H9 (cell line): ENCODE measurements at regions not wholly inside any gene's neighbourhood (a gene's known extent, or its start where the extent isn't known, plus 50 kb on each side); places are given as distances from the start of the nearest gene placed in this dataset.

ENCODE experiments used
- DNase-seq: peaks from one replicate; pipeline ENCODE4 v3.0.0-alpha.2; 2017
- H2AFZ ChIP-seq: one replicate; pipeline ENCODE4 v1.6.1; 2013; ENCODE audit warnings: mild to moderate bottlenecking, low read length, control low read depth, moderate library complexity
- H2AK5ac ChIP-seq: 2 replicates; pipeline ENCODE4 v1.6.1; 2013; ENCODE audit warnings: low read length, control low read depth, mixed read lengths; ENCODE audit not compliant: insufficient read length
- H2BK120ac ChIP-seq: one replicate; pipeline ENCODE4 v1.6.1; 2013; ENCODE audit warnings: low read depth, mild to moderate bottlenecking, low read length, control low read depth, inconsistent platforms; ENCODE audit not compliant: poor library complexity, severe bottlenecking
- H2BK12ac ChIP-seq: 2 replicates; pipeline ENCODE4 v1.6.1; 2013; ENCODE audit warnings: low read length, control low read depth, mixed read lengths, low read depth; ENCODE audit not compliant: insufficient read length
- H2BK15ac ChIP-seq: 2 replicates; pipeline ENCODE4 v1.6.1; 2013; ENCODE audit warnings: low read depth, low read length, control low read depth
- H2BK20ac ChIP-seq: one replicate; pipeline ENCODE4 v1.6.1; 2013; ENCODE audit warnings: low read depth, mild to moderate bottlenecking, low read length, control low read depth, inconsistent platforms; ENCODE audit not compliant: poor library complexity, severe bottlenecking
- H2BK5ac ChIP-seq: 2 replicates; pipeline ENCODE4 v1.6.1; 2013; ENCODE audit warnings: low read length, control low read depth, mixed read lengths; ENCODE audit not compliant: insufficient read length
- H3K14ac ChIP-seq: 2 replicates; pipeline ENCODE4 v1.6.1; 2013; ENCODE audit warnings: low read length, control low read depth; ENCODE audit not compliant: insufficient read depth
- H3K18ac ChIP-seq: 2 replicates; pipeline ENCODE4 v1.6.1; 2013; ENCODE audit warnings: low read depth, mild to moderate bottlenecking, mixed read lengths, low read length, control low read depth; ENCODE audit not compliant: insufficient read length
- H3K23ac ChIP-seq: 2 replicates; pipeline ENCODE4 v1.6.1; 2013; ENCODE audit warnings: low read length, control low read depth, mixed read lengths, low read depth; ENCODE audit not compliant: insufficient read length
- H3K23me2 ChIP-seq: 2 replicates; pipeline ENCODE4 v1.6.1; 2013; ENCODE audit warnings: low read depth, mild to moderate bottlenecking, mixed read lengths, low read length, control low read depth; ENCODE audit not compliant: insufficient read length, poor library complexity, severe bottlenecking
- H3K27ac ChIP-seq: 2 replicates; pipeline ENCODE4 v1.5.1; 2013; ENCODE audit warnings: low read length, control low read depth, mixed read lengths, low read depth; ENCODE audit not compliant: insufficient read length
- H3K27me3 ChIP-seq: 2 replicates; pipeline ENCODE4 v1.6.1; 2013; ENCODE audit warnings: low read length, control low read depth, inconsistent platforms; ENCODE audit not compliant: insufficient read depth
- H3K4ac ChIP-seq: 2 replicates; pipeline ENCODE4 v1.6.1; 2013; ENCODE audit warnings: low read depth, mild to moderate bottlenecking, control low read depth, inconsistent platforms, low read length, moderate library complexity
- H3K4me1 ChIP-seq: 2 replicates; pipeline ENCODE4 v1.6.1; 2013; ENCODE audit warnings: low read length, control low read depth, inconsistent platforms; ENCODE audit not compliant: insufficient read depth
- H3K4me2 ChIP-seq: 2 replicates; pipeline ENCODE4 v1.6.1; 2013; ENCODE audit warnings: low read length, control low read depth, mixed read lengths; ENCODE audit not compliant: insufficient read length, insufficient read depth
- H3K56ac ChIP-seq: 2 replicates; pipeline ENCODE4 v1.6.1; 2013; ENCODE audit warnings: low read depth, mild to moderate bottlenecking, mixed read lengths, low read length, control low read depth; ENCODE audit not compliant: insufficient read length
- H3K79me1 ChIP-seq: 2 replicates; pipeline ENCODE4 v1.6.1; 2013; ENCODE audit warnings: low read depth, mild to moderate bottlenecking, moderate library complexity, low read length, control low read depth, inconsistent platforms; ENCODE audit not compliant: insufficient read depth, poor library complexity, severe bottlenecking
- H3K79me2 ChIP-seq: 2 replicates; pipeline ENCODE4 v1.6.1; 2013; ENCODE audit warnings: low read length, control low read depth, inconsistent platforms; ENCODE audit not compliant: insufficient read depth
- H3K9ac ChIP-seq: 2 replicates; pipeline ENCODE4 v1.6.1; 2013; ENCODE audit warnings: low read length, control low read depth, mixed read lengths; ENCODE audit not compliant: insufficient read length; ENCODE audit errors: extremely low read depth
- H3K9me3 ChIP-seq: one replicate; pipeline ENCODE4 v1.6.1; 2013; ENCODE audit warnings: low read depth, low read length, inconsistent platforms; ENCODE audit not compliant: control insufficient read depth
- H3T11ph ChIP-seq: one replicate; pipeline ENCODE4 v1.6.1; 2013; ENCODE audit warnings: mild to moderate bottlenecking, low read length, control low read depth, inconsistent platforms
- H4K20me1 ChIP-seq: one replicate; pipeline ENCODE4 v1.6.1; 2013; ENCODE audit not compliant: control insufficient read depth, insufficient read length, insufficient read depth
- H4K5ac ChIP-seq: 2 replicates; pipeline ENCODE4 v1.6.1; 2013; ENCODE audit warnings: low read depth, mild to moderate bottlenecking, mixed read lengths, low read length, control low read depth; ENCODE audit not compliant: insufficient read length
- H4K8ac ChIP-seq: replicated peaks from 2 replicates; pipeline ENCODE4 v1.6.1; 2013; ENCODE audit warnings: low read length, control low read depth, mixed read lengths, low read depth; ENCODE audit not compliant: insufficient read length
- H4K91ac ChIP-seq: 2 replicates; pipeline ENCODE4 v1.6.1; 2013; ENCODE audit warnings: low read depth, mild to moderate bottlenecking, moderate library complexity, mixed read lengths, low read length, control low read depth; ENCODE audit not compliant: insufficient read length
- H3K27ac Mint-ChIP-seq, 3 experiments: 2 replicates in 2 of 3; 3 replicates in 1 of 3; pipeline ENCODE4 v1.8.0; 2020 to 2021; ENCODE audit warnings: mixed read lengths in 3 of 3, mild to moderate bottlenecking in 1 of 3, moderate library complexity in 1 of 3
- H3K27me3 Mint-ChIP-seq: 2 replicates; pipeline ENCODE4 v1.8.0; 2021; ENCODE audit warnings: low read depth, mild to moderate bottlenecking, moderate library complexity, mixed read lengths
- H3K36me3 Mint-ChIP-seq, 3 experiments: 2 replicates in 2 of 3; 3 replicates in 1 of 3; pipeline ENCODE4 v1.8.0; 2020 to 2021; ENCODE audit warnings: low read depth in 3 of 3, mixed read lengths in 3 of 3; ENCODE audit not compliant: insufficient read depth in 1 of 3
- H3K4me1 Mint-ChIP-seq, 2 experiments: 2 replicates each; pipeline ENCODE4 v1.8.0; 2020; ENCODE audit warnings: mixed read lengths in 2 of 2
- H3K4me3 Mint-ChIP-seq, 2 experiments: 2 replicates in 1 of 2; 3 replicates in 1 of 2; pipeline ENCODE4 v1.8.0; 2020 to 2021; ENCODE audit warnings: mild to moderate bottlenecking in 2 of 2, mixed read lengths in 2 of 2, moderate library complexity in 1 of 2
- H3K9me3 Mint-ChIP-seq, 2 experiments: 2 replicates in 1 of 2; 3 replicates in 1 of 2; pipeline ENCODE4 v1.8.0; 2020; ENCODE audit warnings: mild to moderate bottlenecking in 2 of 2, mixed read lengths in 2 of 2, moderate library complexity in 1 of 2
- TF ChIP-seq, protein P1 (sequence below): fragments of 200-600 bp; sonication (generic); conservative IDR thresholded peaks from 3 replicates; pipeline ENCODE4 v1.8.0; 2021; ENCODE audit warnings: antibody characterized with exemption, mild to moderate bottlenecking

DNA sequence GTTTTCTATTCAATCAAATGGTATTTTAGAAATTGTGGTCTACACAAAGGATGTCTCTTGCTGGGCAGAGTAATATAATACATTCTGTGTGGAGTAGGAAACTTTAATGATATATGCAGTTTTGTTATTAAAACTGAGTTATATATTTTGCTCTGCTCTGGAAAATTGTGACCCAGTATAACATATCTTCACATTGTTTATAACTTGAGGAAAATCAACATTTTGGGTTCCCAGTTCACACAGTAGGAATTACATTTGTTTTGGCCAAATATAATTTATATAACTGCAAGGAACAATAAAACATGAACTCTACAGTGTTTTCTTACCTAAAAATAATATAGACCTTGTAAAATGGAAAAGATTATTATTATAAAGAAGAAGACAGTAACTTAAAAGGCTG lies 372.4 kb downstream of the OSR1 start:
- Histone ChIP-seq H4K8ac (no peak overlapping the region), H2BK120ac (no peak overlapping the region), H4K20me1 (no peaks in the 10 kb centered on the region), H3K4ac (no peak overlapping the region), H3K18ac (no peak overlapping the region), H2BK12ac (no peak overlapping the region), H4K5ac (no peak overlapping the region), H3K23ac (no peak overlapping the region), H3K79me2 (no peaks in the 10 kb centered on the region), H3K23me2 (no peaks in the 10 kb centered on the region), H3K14ac (no peak overlapping the region), H4K91ac (no peak overlapping the region), H2BK5ac (no peak overlapping the region), H3K4me2 (no peak overlapping the region), H3K9me3 (no peaks in the 10 kb centered on the region), H3T11ph (no peak overlapping the region), H3K4me1 (no peaks in the 10 kb centered on the region; the same call in 1 of the 2 replicates), H3K79me1 (no peaks in the 10 kb centered on the region), H2AFZ (no peak overlapping the region), H3K27ac (no peak overlapping the region), H3K27me3 (no peaks in the 10 kb centered on the region), H3K9ac (no peak overlapping the region), H3K56ac (no peak overlapping the region), H2BK20ac (no peak overlapping the region), H2AK5ac (no peak overlapping the region), H2BK15ac (no peak overlapping the region)
- H3K27me3 Mint-ChIP-seq, result no peaks in the 10 kb centered on the region
- TF ChIP-seq, protein P1, sequence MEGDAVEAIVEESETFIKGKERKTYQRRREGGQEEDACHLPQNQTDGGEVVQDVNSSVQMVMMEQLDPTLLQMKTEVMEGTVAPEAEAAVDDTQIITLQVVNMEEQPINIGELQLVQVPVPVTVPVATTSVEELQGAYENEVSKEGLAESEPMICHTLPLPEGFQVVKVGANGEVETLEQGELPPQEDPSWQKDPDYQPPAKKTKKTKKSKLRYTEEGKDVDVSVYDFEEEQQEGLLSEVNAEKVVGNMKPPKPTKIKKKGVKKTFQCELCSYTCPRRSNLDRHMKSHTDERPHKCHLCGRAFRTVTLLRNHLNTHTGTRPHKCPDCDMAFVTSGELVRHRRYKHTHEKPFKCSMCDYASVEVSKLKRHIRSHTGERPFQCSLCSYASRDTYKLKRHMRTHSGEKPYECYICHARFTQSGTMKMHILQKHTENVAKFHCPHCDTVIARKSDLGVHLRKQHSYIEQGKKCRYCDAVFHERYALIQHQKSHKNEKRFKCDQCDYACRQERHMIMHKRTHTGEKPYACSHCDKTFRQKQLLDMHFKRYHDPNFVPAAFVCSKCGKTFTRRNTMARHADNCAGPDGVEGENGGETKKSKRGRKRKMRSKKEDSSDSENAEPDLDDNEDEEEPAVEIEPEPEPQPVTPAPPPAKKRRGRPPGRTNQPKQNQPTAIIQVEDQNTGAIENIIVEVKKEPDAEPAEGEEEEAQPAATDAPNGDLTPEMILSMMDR, result no peak
- peaks cover 26 to 28% of the 10 kb centered on the region in 2 experiments for H3K4me1 Mint-ChIP-seq
- no peak overlapping the region for H3K4me3 Mint-ChIP-seq
- H3K36me3 Mint-ChIP-seq, result no peaks in the 10 kb centered on the region
- DNase-seq, result no peak
- H3K9me3 Mint-ChIP-seq, result no peaks in the 10 kb centered on the region
- no peak overlapping the region for H3K27ac Mint-ChIP-seq
